ENCODE measurements at regions not wholly inside any gene's neighbourhood (a gene's known extent, or its start where the extent isn't known, plus 50 kb on each side); places are given as distances from the start of the nearest gene placed in this dataset.

DNA sequence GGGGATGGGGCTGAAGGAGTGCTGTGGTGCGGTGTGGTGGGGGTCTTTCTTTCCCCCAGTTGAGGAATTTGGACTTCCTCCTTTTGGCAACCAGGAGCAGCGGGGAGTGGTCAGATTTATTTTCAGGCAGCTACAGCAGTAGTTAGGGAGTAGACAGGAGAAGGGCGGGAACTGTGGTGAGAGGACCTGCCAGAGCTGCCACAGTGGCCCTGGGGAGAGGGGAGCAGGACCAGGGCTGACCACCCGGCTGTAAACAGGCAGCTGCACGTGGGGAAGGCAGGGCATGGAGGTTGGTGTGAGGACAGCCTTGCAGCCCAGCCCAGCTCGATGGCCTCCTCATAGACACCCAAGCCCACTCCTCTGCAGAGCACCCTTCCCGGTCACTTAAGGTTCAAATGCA lies 197.2 kb downstream of the GLI2 start:
- TF ChIP-seq, protein P1, sequence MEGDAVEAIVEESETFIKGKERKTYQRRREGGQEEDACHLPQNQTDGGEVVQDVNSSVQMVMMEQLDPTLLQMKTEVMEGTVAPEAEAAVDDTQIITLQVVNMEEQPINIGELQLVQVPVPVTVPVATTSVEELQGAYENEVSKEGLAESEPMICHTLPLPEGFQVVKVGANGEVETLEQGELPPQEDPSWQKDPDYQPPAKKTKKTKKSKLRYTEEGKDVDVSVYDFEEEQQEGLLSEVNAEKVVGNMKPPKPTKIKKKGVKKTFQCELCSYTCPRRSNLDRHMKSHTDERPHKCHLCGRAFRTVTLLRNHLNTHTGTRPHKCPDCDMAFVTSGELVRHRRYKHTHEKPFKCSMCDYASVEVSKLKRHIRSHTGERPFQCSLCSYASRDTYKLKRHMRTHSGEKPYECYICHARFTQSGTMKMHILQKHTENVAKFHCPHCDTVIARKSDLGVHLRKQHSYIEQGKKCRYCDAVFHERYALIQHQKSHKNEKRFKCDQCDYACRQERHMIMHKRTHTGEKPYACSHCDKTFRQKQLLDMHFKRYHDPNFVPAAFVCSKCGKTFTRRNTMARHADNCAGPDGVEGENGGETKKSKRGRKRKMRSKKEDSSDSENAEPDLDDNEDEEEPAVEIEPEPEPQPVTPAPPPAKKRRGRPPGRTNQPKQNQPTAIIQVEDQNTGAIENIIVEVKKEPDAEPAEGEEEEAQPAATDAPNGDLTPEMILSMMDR (IDR thresholded peaks at IDR 0.05) = no peak
- no peak for TF ChIP-seq EZH2 (IDR thresholded peaks at IDR 0.05; ENCODE audit: borderline replicate concordance, insufficient read depth, low read depth, low read length, poor library complexity, severe bottlenecking)

Measured in B cell (primary cell).